Endothelial cell of umbilical vein (primary cell): ENCODE measurements at regions not wholly inside any gene's neighbourhood (a gene's known extent, or its start where the extent isn't known, plus 50 kb on each side); places are given as distances from the start of the nearest gene placed in this dataset.

ENCODE experiments used
- BruUV-seq: library from RNA; stranded (reverse); fragments of 400-500 nt; replicated peaks from 2 replicates; lab custom pipeline; 2021; lab: Mats Ljungman, UMichigan
- CTCF ChIA-PET: fragments of 300-600, 350-600 bp; sonication (Branson Sonifier 250); formaldehyde crosslinking; loops from one replicate; lab custom pipeline; 2021; ENCODE audit warnings: antibody characterized with exemption, inconsistent platforms; lab: Charles Lee
- POLR2A ChIA-PET: fragments of 300-600, 350-600 bp; sonication (Branson Sonifier 250); formaldehyde crosslinking; loops from one replicate; lab custom pipeline; 2021; ENCODE audit warnings: antibody characterized with exemption, inconsistent platforms; lab: Charles Lee
- DNase-seq: peaks from one replicate; pipeline ENCODE4 v3.0.0-alpha.2; 2011; ENCODE audit warnings: low read depth, low spot score
- FAIRE-seq: peaks from 2 replicates; lab custom pipeline; 2011; peaks lifted over from hg19 to GRCh38; lab: Jason Lieb, UNC
- H2AFZ ChIP-seq: 2 replicates; pipeline ENCODE4 v1.6.0; 2012; ENCODE audit warnings: low read depth, low read length, control low read depth, inconsistent platforms
- H3K27ac ChIP-seq: 2 replicates; pipeline ENCODE4 v1.5.1; 2011; ENCODE audit warnings: low read depth, mild to moderate bottlenecking, control low read depth, low read length, moderate library complexity; ENCODE audit not compliant: insufficient read depth
- H3K27me3 ChIP-seq, 2 experiments: 2 replicates each; pipeline versions ENCODE4 v1.6.0 to v1.6.1; 2011; ENCODE audit warnings: low read length in 2 of 2, mixed read lengths in 1 of 2; ENCODE audit not compliant: control insufficient read depth in 2 of 2, insufficient read depth in 2 of 2
- H3K36me3 ChIP-seq, 2 experiments: 2 replicates in 1 of 2; 3 replicates in 1 of 2; pipeline ENCODE4 v1.5.1; 2011; ENCODE audit warnings: low read length in 2 of 2, mild to moderate bottlenecking in 1 of 2, moderate library complexity in 1 of 2; ENCODE audit not compliant: control insufficient read depth in 2 of 2, insufficient read depth in 2 of 2; ENCODE audit errors: extremely low read depth in 1 of 2
- H3K4me1 ChIP-seq: 3 replicates; pipeline ENCODE4 v1.5.1; 2011; ENCODE audit warnings: mild to moderate bottlenecking, low read length; ENCODE audit not compliant: control insufficient read depth, insufficient read depth; ENCODE audit errors: extremely low read depth
- H3K4me2 ChIP-seq: 2 replicates; pipeline ENCODE4 v1.6.1; 2011; ENCODE audit warnings: low read length, control low read depth, mixed read lengths; ENCODE audit not compliant: insufficient read depth
- H3K4me3 ChIP-seq, 3 experiments: fragments of 200-600 bp in 1 of 3; sonication (generic), shearing (Covaris generic) in 1 of 3; replicated peaks in 1 of 3; 2 replicates each; pipeline ENCODE4 v1.5.1; 2011 to 2016; ENCODE audit warnings: control low read depth in 3 of 3, low read length in 3 of 3, mild to moderate bottlenecking in 2 of 3, inconsistent platforms in 1 of 3, low read depth in 1 of 3, moderate library complexity in 1 of 3; ENCODE audit not compliant: insufficient read depth in 1 of 3
- H3K79me2 ChIP-seq: 2 replicates; pipeline ENCODE4 v1.6.0; 2012; ENCODE audit warnings: low read length, inconsistent platforms; ENCODE audit not compliant: control insufficient read depth, insufficient read depth
- H3K9ac ChIP-seq: replicated peaks from 2 replicates; pipeline ENCODE3; 2011; ENCODE audit warnings: low read length, control low read depth; ENCODE audit not compliant: insufficient read depth; ENCODE audit errors: extremely low read depth
- H3K9me1 ChIP-seq: replicated peaks from 3 replicates; pipeline ENCODE4 v1.6.0; 2011; ENCODE audit warnings: mild to moderate bottlenecking, low read length; ENCODE audit not compliant: control insufficient read depth, insufficient read depth; ENCODE audit errors: extremely low read depth
- H3K9me3 ChIP-seq: replicated peaks from 2 replicates; pipeline ENCODE4 v1.5.1; 2012; ENCODE audit warnings: low read length, inconsistent platforms; ENCODE audit not compliant: control insufficient read depth, insufficient read depth
- H4K20me1 ChIP-seq: replicated peaks from 2 replicates; pipeline ENCODE3; 2011; ENCODE audit warnings: mild to moderate bottlenecking, low read length; ENCODE audit not compliant: control insufficient read depth, insufficient read depth; ENCODE audit errors: extremely low read depth
- EZH2 ChIP-seq: IDR thresholded peaks from 2 replicates; pipeline ENCODE4 v1.6.1; 2012; ENCODE audit warnings: borderline replicate concordance, low read depth, mild to moderate bottlenecking, moderate library complexity, low read length, inconsistent platforms; ENCODE audit not compliant: severe bottlenecking
- FOS ChIP-seq: IDR thresholded peaks from 2 replicates; pipeline ENCODE4 v1.6.1; 2011; ENCODE audit warnings: mild to moderate bottlenecking, low read length, moderate library complexity, borderline replicate concordance; ENCODE audit not compliant: insufficient read depth
- GATA2 ChIP-seq: IDR thresholded peaks from 2 replicates; pipeline ENCODE4 v1.7.0; 2011; ENCODE audit warnings: low read depth, mild to moderate bottlenecking, moderate library complexity, mixed read lengths, low read length; ENCODE audit not compliant: insufficient read length, insufficient read depth
- JUN ChIP-seq: IDR thresholded peaks from 2 replicates; pipeline ENCODE4 v1.6.1; 2011; ENCODE audit warnings: borderline replicate concordance, low read depth; ENCODE audit not compliant: insufficient read length, insufficient read depth
- MAX ChIP-seq: IDR thresholded peaks from 2 replicates; pipeline ENCODE4 v1.6.1; 2011; ENCODE audit not compliant: insufficient read depth, insufficient read length
- MYC ChIP-seq: IDR thresholded peaks from one replicate; pipeline ENCODE4 v1.6.1; 2011; ENCODE audit warnings: mild to moderate bottlenecking, low read depth, low read length
- POLR2A ChIP-seq: IDR thresholded peaks from 2 replicates; pipeline ENCODE4 v1.6.1; 2012; ENCODE audit warnings: low read depth, mild to moderate bottlenecking, control low read depth, low read length
- POLR2AphosphoS5 ChIP-seq: IDR thresholded peaks from 2 replicates; pipeline ENCODE4 v1.6.1; 2012; ENCODE audit warnings: low read depth, mild to moderate bottlenecking, control low read depth, low read length, moderate library complexity; ENCODE audit not compliant: insufficient read depth
- dilution Hi-C: fragments of 300-500 bp; cut with MboI; formaldehyde crosslinking; loops from one replicate; pipeline ENCODE4 v1.15.0; 2019; ENCODE audit warnings: low sequenced_read_pairs; ENCODE audit not compliant: extremely low pct_ligation_motif_present
- intact Hi-C: fragments of 100-400 bp; cut with micrococcal nuclease; formaldehyde crosslinking; loops from one replicate; pipeline ENCODE4 v1.10.0; 2022
- TF ChIP-seq, protein P1 (sequence below), 2 donors: IDR thresholded peaks; 1 replicate in 1 of 2; 2 replicates in 1 of 2; pipeline ENCODE4 v1.5.1; 2011; ENCODE audit warnings: low read length in 2 of 2, mild to moderate bottlenecking in 2 of 2, moderate library complexity in 2 of 2, control low read depth in 1 of 2, inconsistent platforms in 1 of 2, low read depth in 1 of 2; ENCODE audit not compliant: insufficient read depth in 1 of 2; ENCODE audit errors: extremely low read depth in 1 of 2

GRCh38 chr6:14807971-14808370 is 437.9 kb upstream of the JARID2 start:
- H3K27ac ChIP-seq: no peak overlapping the region
- no peaks in the 10 kb centered on the region for H3K27me3 ChIP-seq
- POLR2A ChIA-PET: no interaction called here
- no TSS peak for BruUV-seq
- no peak overlapping the region for H2AFZ ChIP-seq
- no peak overlapping the region for H3K4me2 ChIP-seq
- H3K4me1 ChIP-seq: no peaks in the 10 kb centered on the region
- no peaks in the 10 kb centered on the region for H3K79me2 ChIP-seq
- H3K9ac ChIP-seq: no peak overlapping the region
- no peak overlapping the region for H3K4me3 ChIP-seq
- no peak for DNase-seq
- intact Hi-C loops: no loop called here
- no peaks in the 10 kb centered on the region for H3K9me3 ChIP-seq
- H3K9me1 ChIP-seq: no peaks in the 10 kb centered on the region
- dilution Hi-C loops: no loop called here
- no peaks in the 10 kb centered on the region for H4K20me1 ChIP-seq
- no peaks in the 10 kb centered on the region for H3K36me3 ChIP-seq
- CTCF ChIA-PET: no interaction called here
- TF ChIP-seq MYC (no peak), POLR2AphosphoS5 (no peak), EZH2 (no peak), JUN (no peak), FOS (no peak), GATA2 (no peak), MAX (no peak), POLR2A (no peak)
- TF ChIP-seq, protein P1, sequence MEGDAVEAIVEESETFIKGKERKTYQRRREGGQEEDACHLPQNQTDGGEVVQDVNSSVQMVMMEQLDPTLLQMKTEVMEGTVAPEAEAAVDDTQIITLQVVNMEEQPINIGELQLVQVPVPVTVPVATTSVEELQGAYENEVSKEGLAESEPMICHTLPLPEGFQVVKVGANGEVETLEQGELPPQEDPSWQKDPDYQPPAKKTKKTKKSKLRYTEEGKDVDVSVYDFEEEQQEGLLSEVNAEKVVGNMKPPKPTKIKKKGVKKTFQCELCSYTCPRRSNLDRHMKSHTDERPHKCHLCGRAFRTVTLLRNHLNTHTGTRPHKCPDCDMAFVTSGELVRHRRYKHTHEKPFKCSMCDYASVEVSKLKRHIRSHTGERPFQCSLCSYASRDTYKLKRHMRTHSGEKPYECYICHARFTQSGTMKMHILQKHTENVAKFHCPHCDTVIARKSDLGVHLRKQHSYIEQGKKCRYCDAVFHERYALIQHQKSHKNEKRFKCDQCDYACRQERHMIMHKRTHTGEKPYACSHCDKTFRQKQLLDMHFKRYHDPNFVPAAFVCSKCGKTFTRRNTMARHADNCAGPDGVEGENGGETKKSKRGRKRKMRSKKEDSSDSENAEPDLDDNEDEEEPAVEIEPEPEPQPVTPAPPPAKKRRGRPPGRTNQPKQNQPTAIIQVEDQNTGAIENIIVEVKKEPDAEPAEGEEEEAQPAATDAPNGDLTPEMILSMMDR (IDR thresholded peaks at IDR 0.05; ENCODE audit: extremely low read depth in 1 of 2, insufficient read depth in 1 of 2, low read depth in 1 of 2, low read length in 2 of 2): no peak
- no peak for FAIRE-seq
